SK-N-MC (cell line): ENCODE measurements at regions not wholly inside any gene's neighbourhood (a gene's known extent, or its start where the extent isn't known, plus 50 kb on each side); places are given as distances from the start of the nearest gene placed in this dataset.

ENCODE experiments used
- EZH2 ChIP-seq: fragments of 200-600 bp; sonication (generic); IDR thresholded peaks from one replicate; pipeline ENCODE4 v1.6.1; 2017; ENCODE audit warnings: antibody characterized with exemption
- POLR2AphosphoS5 ChIP-seq: IDR thresholded peaks from 2 replicates; pipeline ENCODE4 v1.6.1; 2012; ENCODE audit warnings: mild to moderate bottlenecking, low read depth, low read length, borderline replicate concordance

- TF ChIP-seq POLR2AphosphoS5 = no peak
- TF ChIP-seq EZH2 = no peak
These were observed 330.6 kb upstream of the MEF2C start for GRCh38 chr5:89213573-89213972.
